Activated CD4-positive, alpha-beta T cell treated with anti-CD3 and anti-CD28 coated beads, Interleukin-2, amount 10 ng/mL, durations not matched to agents 24 days and 14 days (primary cell): ENCODE measurements at regions not wholly inside any gene's neighbourhood (a gene's known extent, or its start where the extent isn't known, plus 50 kb on each side); places are given as distances from the start of the nearest gene placed in this dataset.

Experiments used
- DNase-seq: peaks from one replicate; pipeline ENCODE4 v3.0.0; 2022
- H3K27ac Mint-ChIP-seq: one replicate; pipeline ENCODE4 v1.8.0; 2022; ENCODE audit warnings: mild to moderate bottlenecking, mixed read lengths
- H3K27me3 Mint-ChIP-seq: one replicate; pipeline ENCODE4 v1.8.0; 2022; ENCODE audit warnings: mixed read lengths
- H3K36me3 Mint-ChIP-seq: one replicate; pipeline ENCODE4 v1.8.0; 2022; ENCODE audit warnings: low read depth, mild to moderate bottlenecking, mixed read lengths
- H3K4me1 Mint-ChIP-seq: one replicate; pipeline ENCODE4 v1.8.0; 2021; ENCODE audit warnings: mixed read lengths
- H3K4me3 Mint-ChIP-seq: one replicate; pipeline ENCODE4 v1.8.0; 2022; ENCODE audit warnings: mild to moderate bottlenecking, moderate library complexity, mixed read lengths
- H3K9me3 Mint-ChIP-seq: one replicate; pipeline ENCODE4 v1.8.0; 2021; ENCODE audit warnings: mixed read lengths
- intact Hi-C: fragments of 100-400 bp; cut with micrococcal nuclease; formaldehyde crosslinking; loops from one replicate; pipeline ENCODE4 v1.15.1; 2023

DNA sequence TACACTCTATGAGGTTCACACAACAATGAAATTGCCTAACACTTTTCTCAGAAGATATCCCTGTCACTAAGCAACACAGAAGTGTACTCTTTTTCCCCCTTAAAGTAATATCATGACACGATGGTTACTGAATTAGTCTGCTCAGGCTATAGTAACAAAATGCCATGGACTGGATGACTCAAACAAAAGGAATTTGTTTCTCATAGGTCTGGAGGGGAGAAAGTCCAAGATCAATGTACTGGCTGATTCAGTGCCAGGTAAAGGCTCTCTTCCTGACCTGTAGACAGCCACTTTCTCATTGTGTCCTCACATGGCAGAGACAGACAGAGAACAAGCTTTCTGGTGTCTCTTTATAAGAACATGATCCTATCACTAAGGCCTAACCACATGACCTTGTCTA is 211.9 kb downstream of the RBM43 start:
- Mint-ChIP-seq H3K4me1 (no peaks in the 10 kb centered on the region), H3K27ac (no peak overlapping the region), H3K9me3 (no peaks in the 10 kb centered on the region), H3K36me3 (no peaks in the 10 kb centered on the region), H3K27me3 (peaks cover 5% of the 10 kb centered on the region), H3K4me3 (no peak overlapping the region)
- intact Hi-C loops: no loop called here
- no peak for DNase-seq

DNA sequence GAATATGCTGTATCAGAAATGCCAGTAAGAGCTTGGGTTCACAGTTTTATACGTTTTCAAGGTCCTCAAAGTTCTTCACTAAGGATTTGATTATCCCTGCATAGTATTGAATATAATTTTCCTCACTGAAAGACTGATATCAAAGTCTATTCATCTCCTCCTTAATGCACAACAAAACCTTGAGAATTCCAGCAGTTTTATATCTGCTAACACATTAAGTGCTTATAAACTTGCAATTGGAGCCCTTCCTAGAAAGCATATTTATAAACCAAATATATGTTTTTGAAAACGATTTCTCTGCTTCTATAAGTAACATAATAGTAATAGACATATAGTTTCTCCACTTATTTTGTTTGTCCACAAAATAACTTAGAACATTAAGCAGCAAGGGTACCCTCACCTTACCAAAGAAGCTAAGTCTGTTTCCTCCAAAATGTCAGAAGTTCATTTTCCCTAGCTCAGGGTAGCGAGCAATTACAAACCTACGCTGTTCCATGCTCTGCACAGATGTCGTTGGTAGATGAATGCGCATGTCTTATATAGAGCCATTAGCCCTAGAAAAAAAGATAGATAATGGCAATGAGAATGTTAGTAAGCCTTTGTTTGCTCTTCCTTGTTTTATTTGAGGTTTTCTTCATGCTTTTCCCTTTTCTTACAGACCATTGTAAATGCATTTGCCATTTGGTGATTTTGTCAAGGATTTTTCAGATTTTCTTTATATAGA is 213.2 kb downstream of the RBM43 start:
- Mint-ChIP-seq H3K27ac (no peak overlapping the region), H3K36me3 (no peaks in the 10 kb centered on the region), H3K4me3 (no peak overlapping the region), H3K27me3 (peaks cover 5% of the 10 kb centered on the region), H3K4me1 (no peaks in the 10 kb centered on the region), H3K9me3 (no peaks in the 10 kb centered on the region)
- intact Hi-C loops: no loop called here
- no peak for DNase-seq

DNA sequence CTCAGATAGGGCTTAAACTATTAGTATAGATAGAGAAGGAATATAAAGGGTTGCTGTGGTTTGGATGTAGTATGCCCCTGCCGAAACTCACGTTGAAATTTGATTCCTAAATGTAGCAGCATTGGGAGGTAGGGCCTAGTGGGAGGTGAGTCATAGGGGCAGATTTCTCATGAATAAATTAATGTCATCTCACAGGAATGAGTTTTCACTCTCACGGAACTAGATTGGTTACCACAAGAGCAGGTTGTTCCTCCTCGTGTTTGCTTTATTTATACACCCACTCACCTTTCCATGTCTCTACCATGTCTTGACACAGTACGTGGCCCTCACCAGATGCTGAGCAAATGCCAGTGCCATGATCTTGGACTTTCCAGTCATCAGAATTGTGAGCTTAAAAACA is 218.2 kb downstream of the RBM43 start:
- Mint-ChIP-seq H3K27me3 (no peaks in the 10 kb centered on the region), H3K9me3 (no peaks in the 10 kb centered on the region), H3K27ac (no peak overlapping the region), H3K4me3 (no peak overlapping the region), H3K4me1 (no peaks in the 10 kb centered on the region), H3K36me3 (no peaks in the 10 kb centered on the region)
- DNase-seq: no peak
- intact Hi-C loops: no loop called here

DNA sequence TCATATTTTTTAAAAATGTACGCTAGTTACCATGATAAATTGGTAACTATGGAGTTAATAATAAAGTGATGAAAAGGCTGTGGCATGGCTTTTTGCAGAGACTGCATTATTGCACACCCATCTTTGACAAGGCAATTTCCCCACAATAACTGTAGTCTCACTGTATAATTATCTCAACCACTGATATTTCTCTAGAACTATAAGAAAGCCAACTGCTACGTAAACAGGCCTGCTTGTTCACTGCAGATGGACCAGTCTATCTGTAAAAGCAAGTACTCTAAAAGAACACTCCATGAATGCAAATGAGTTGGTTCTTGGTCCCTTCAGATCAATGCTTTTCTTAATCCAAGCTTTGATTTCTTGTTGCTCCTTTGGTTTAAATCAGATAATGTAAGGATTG is 218.7 kb downstream of the RBM43 start:
- no peak overlapping the region for H3K27ac Mint-ChIP-seq
- H3K4me1 Mint-ChIP-seq: no peaks in the 10 kb centered on the region
- no peak overlapping the region for H3K4me3 Mint-ChIP-seq
- H3K36me3 Mint-ChIP-seq: no peaks in the 10 kb centered on the region
- H3K9me3 Mint-ChIP-seq: no peaks in the 10 kb centered on the region
- intact Hi-C loops: no loop called here
- DNase-seq: no peak
- H3K27me3 Mint-ChIP-seq: no peaks in the 10 kb centered on the region

DNA sequence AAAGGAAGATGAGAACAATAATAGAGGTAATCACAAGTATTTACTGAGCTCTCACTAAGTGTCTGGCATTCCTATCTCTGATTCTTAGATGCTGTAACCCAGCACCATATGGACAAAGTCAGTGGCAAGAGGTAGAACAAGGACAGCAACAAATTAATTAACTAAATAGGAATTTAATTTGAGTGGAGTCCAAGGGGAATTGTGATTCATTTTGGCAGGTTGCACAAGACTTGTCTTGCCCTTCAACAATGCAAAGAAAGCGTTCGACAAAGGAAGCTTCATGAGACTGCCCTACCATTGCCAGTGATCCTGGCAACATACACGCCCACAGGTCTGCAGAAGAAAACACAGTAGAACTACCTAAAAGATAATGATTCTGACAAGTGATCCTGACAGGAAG is 221.6 kb downstream of the RBM43 start:
- intact Hi-C loops: no loop called here
- H3K9me3 Mint-ChIP-seq: no peaks in the 10 kb centered on the region
- DNase-seq: no peak
- no peaks in the 10 kb centered on the region for H3K4me1 Mint-ChIP-seq
- H3K36me3 Mint-ChIP-seq: no peaks in the 10 kb centered on the region
- no peak overlapping the region for H3K4me3 Mint-ChIP-seq
- no peaks in the 10 kb centered on the region for H3K27me3 Mint-ChIP-seq
- no peak overlapping the region for H3K27ac Mint-ChIP-seq

DNA sequence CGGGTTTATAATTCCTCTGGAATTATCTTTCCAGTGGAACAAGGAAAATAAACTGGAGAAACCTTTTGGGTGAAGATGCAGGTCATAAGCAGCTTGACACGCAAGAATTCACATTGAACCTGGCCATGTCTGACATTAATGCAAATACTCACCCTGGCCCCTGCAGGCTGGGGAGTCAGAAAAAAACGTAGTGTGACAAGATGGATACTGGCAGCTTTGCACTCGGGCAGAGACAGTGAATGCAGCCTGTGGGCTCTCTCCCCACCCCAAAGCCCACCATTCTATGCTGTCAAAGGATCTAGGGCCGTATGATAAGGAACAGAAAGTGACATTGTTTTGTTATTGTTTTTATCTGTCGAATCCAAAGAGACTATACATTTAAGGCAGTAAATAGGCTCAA is 223.1 kb downstream of the RBM43 start:
- intact Hi-C loops: no loop called here
- no peak overlapping the region for H3K27ac Mint-ChIP-seq
- H3K4me1 Mint-ChIP-seq: no peaks in the 10 kb centered on the region
- DNase-seq: no peak
- H3K27me3 Mint-ChIP-seq: peaks cover 3% of the 10 kb centered on the region
- H3K9me3 Mint-ChIP-seq: no peaks in the 10 kb centered on the region
- no peak overlapping the region for H3K4me3 Mint-ChIP-seq
- no peaks in the 10 kb centered on the region for H3K36me3 Mint-ChIP-seq

DNA sequence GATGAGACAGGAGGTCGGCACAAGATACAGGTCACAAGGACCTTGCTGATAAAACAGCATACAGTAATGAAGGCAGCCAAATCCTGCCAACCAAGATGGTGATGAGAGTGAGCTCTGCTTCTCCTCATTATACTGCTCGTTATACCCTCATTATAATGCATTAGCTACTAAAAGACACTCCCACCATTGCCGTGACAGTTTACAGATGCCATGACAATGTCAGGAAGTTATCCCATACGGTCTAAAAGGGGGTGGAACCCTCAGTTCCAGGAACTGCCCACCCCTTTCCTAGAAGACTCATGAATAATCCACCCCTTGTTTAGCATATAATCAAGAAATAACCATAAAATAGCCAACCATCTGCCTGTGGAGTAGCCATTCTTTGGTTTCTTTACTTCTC is 224.2 kb downstream of the RBM43 start:
- Mint-ChIP-seq H3K27ac (no peak overlapping the region), H3K9me3 (no peaks in the 10 kb centered on the region), H3K4me3 (no peak overlapping the region), H3K4me1 (no peaks in the 10 kb centered on the region), H3K36me3 (no peaks in the 10 kb centered on the region), H3K27me3 (peaks cover 3% of the 10 kb centered on the region)
- intact Hi-C loops: no loop called here
- DNase-seq: no peak

DNA sequence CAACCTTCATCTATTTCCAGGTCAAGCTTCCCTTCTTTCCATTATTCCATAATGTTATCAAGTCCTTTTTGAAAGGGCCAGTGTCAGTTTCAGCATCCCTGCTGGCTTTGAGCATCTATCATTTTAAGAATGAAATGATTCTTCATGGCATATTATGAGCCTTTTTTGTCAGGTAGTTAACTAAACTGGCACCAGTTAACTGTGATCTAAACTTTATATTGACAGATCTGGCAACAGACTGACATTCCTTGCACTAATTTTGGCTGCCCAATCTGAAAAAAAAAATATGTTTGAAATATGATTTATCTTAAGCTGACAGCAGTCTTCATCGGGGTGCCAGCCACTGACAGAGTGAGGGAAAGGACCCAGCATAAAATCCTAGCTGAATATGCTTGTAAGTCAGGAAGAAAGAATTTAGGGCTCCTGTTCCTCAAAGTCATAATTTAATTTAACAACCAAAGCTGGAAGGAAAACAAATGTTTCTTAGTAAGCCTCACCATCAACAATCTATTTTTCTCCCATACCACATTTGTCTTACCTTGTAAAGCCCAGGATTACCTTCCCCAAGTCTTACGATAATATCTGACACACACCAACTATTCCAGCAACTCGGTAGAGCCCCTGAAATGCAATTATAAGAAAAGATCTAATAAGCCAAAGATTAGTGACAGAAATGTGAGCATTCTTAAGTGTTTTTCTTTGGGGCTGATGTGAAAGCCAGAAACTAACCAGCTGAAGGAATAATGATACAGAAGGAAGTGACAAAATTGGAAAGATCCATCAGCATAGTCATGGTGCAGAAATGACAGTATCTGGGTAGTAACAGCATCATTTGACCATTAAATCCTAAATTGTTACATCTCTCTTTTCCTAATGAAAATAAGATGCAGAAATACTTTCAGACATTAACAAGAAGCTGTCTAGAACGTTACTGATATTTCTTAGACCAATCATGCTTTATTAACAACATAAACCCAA is 228.1 kb downstream of the RBM43 start:
- Mint-ChIP-seq H3K4me3 (no peak overlapping the region), H3K36me3 (no peaks in the 10 kb centered on the region), H3K9me3 (no peaks in the 10 kb centered on the region), H3K4me1 (peaks cover 6% of the 10 kb centered on the region), H3K27me3 (peaks cover 3% of the 10 kb centered on the region), H3K27ac (no peak overlapping the region)
- DNase-seq: no peak
- intact Hi-C loops: no loop called here

DNA sequence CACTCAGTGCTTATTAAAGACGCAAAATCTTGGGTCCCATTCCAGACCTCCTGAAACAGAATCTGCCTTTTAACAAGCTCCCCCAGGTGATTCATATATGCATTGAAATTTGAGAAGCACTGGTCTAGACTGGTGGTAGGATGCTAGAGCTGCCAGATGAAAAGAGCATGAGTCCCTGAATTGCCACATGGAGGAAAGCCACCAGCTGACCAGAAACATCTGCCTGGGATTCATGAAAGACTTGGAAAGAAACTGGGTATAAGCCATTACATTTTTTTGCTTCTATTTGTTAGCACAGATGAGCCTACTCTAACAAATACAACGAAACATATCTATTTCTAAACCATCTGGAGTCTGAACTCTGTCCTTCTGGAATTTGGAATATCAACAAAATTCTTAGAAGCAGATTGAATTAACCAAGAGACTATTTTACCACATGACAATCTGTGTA is 228.9 kb downstream of the RBM43 start:
- Mint-ChIP-seq H3K9me3 (no peaks in the 10 kb centered on the region), H3K27me3 (peaks cover 4% of the 10 kb centered on the region), H3K4me3 (no peak overlapping the region), H3K27ac (no peak overlapping the region), H3K36me3 (no peaks in the 10 kb centered on the region), H3K4me1 (peaks cover 6% of the 10 kb centered on the region)
- intact Hi-C loops: no loop called here
- DNase-seq: no peak

DNA sequence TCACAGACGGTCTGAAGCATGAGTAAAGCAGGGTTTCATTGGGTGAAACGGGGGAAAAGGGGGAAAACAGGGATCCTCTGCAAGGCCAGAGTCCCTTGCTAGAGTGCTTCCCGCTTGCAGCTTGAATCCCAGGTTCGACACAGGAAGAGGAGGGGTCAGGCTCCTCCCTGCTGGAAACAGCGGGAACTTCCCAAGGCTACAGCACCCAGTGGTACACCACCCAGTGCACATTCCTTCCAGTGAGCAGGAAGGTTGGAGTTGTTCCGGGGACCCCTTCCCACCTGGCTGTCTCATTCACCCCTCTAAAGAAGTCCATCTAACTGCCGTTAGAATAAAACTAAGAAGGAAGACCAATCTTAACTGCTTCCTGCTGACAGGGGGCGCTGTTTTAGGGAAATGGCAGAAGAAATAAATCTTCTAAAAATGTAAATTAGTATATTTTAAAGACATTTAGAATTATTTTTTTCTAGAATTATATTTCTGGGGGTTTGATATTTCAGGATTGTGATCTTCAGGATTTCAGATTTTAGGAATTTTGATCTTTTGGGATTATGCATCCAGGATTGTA is 230.9 kb downstream of the RBM43 start:
- DNase-seq: no peak
- Mint-ChIP-seq H3K27me3 (peaks cover 4% of the 10 kb centered on the region), H3K36me3 (no peaks in the 10 kb centered on the region), H3K4me3 (no peak overlapping the region), H3K27ac (no peak overlapping the region), H3K4me1 (peaks cover 6% of the 10 kb centered on the region), H3K9me3 (no peaks in the 10 kb centered on the region)
- intact Hi-C loops: no loop called here

DNA sequence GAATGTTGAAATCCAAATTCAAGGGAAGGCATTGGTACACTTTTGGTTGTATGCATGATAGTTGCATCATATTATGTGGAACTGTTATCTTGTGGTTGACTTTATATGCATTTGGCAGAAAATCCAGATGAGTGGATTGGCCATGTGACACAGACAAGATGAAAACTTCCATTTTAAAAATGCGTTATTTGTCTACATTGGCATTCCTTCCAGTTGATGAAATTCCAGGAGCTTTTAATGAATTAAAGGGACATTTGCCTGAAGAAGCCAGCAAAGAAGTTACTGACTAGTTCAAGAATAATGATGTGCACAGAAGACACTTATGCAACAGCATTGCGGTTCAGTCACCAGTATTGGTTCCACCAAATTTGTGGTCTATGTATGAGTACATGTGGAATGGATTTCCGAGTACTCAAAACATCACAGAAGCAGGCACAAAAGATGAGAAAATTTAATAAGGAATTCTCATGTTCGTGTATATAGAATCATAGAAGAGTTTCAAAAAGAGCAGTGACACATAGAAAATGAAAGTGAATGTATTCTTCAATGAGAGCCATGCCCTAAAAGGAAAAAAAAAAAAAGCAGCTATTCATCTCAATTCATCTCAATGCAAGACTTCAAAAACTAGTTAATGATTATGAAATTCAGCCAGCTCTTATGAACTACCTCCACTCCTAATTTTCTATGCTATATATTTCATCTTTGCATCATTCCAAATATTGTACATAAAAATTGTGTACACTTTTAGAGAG is 232.1 kb downstream of the RBM43 start:
- Mint-ChIP-seq H3K4me1 (peaks cover 6% of the 10 kb centered on the region), H3K36me3 (no peaks in the 10 kb centered on the region), H3K4me3 (no peak overlapping the region), H3K27ac (no peak overlapping the region), H3K9me3 (no peaks in the 10 kb centered on the region), H3K27me3 (peaks cover 6% of the 10 kb centered on the region)
- intact Hi-C loops: no loop called here
- DNase-seq: no peak

DNA sequence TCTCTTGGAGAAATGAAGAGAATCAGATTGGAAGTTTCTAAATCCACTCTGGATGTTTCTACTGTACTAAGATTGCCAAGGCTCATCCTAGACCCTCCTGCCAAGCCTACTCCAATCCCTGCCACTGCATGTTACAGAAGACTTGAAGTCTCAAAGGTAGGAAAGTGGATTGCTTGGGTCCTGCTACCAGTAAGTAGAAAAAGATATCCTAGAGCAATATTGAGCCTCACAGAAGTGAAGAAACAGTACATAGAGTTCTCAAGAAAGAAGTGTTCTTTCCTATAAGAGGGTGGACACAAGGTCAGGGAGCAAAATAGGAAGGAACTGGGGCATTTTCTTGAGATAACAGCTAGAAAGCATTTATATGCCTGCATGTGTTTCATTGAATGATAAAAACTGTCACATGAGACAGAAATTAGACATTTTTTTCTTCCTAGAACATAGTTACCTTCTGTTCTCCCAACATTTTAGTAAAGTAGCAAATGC is 232.9 kb downstream of the RBM43 start:
- Mint-ChIP-seq H3K4me3 (no peak overlapping the region), H3K36me3 (no peaks in the 10 kb centered on the region), H3K27me3 (peaks cover 7% of the 10 kb centered on the region), H3K9me3 (no peaks in the 10 kb centered on the region), H3K27ac (no peak overlapping the region), H3K4me1 (peaks cover 6% of the 10 kb centered on the region)
- no peak for DNase-seq
- intact Hi-C loops: no loop called here

DNA sequence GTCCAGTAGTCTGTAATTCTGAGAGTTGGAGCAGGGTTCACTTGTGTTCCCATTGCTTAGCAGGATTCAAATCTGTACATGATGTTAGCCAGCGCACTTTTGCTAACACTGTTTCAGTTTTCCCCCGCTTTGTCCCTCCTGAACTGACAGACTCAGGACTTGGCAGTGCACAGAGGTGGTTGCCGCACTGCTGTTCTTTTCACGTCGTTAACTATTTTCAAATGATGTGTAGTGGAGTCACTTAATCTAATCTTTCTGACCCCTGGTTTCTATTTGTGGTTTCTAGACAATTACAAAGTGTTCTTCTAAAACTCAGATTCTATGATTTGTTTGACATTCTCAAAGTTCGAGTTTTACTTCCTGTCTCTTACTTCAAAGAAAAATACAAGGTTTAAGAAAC is 234.5 kb downstream of the RBM43 start:
- H3K36me3 Mint-ChIP-seq: no peaks in the 10 kb centered on the region
- peaks cover 6% of the 10 kb centered on the region for H3K4me1 Mint-ChIP-seq
- no peak overlapping the region for H3K27ac Mint-ChIP-seq
- H3K9me3 Mint-ChIP-seq: no peaks in the 10 kb centered on the region
- no peak for DNase-seq
- intact Hi-C loops: no loop called here
- H3K4me3 Mint-ChIP-seq: no peak overlapping the region
- peaks cover 5% of the 10 kb centered on the region for H3K27me3 Mint-ChIP-seq
